Superior temporal gyrus (tissue), 1 donor: ENCODE measurements at regions not wholly inside any gene's neighbourhood (a gene's known extent, or its start where the extent isn't known, plus 50 kb on each side); places are given as distances from the start of the nearest gene placed in this dataset.
A peak's percentile ranks its signal among the peaks of the same experiment; 100 is the strongest.

Experiments
- DNase-seq: peaks from one replicate; pipeline ENCODE4 v3.0.0-alpha.2; 2016; ENCODE audit errors: extremely low spot score

DNA sequence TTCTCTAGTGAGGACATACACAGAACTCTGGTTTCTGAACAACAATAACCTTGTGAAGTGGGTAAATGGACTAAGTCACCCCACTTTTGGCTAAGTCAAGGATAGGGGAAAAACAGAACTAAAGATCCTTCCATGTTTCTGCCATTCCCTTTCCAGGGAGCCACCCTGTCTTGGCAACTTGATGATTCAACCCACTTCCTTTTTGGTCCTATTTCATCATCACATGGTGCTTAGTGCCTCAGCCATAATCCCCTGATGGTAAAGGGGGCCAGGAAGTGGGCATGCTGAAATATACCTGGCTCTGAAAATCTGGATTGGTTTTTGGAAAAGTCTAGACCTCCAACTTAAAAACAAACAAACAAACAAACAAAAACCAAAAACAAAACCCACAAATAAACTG lies 206.4 kb upstream of the FOXD3 start:
- no peak for DNase-seq

DNA sequence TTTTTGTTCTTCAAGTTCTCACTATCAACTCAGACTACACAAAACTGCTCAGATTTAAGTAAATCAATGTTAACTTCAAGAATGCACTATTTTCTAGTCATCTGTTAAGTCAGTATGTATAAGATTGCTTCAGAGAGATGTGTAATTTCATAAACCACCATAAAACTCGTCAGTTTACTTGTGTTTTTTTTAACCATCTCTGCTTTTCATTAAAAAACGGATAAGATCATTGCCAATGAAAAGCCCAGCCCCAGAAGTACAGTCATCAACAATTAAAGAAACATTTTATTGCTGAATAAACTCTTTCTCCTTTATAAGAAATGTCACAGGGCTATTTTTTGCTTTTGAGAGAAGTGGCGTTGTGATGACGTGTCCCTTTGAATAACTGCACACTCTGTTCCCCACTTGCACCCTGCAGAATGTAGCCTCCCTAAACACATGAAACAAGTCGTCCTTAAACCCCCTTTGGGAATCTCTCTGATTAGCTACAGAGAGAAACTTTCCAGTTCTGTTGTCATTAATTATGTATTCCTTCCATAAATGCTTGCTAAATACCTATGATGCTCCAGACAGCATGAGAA lies 202.7 kb upstream of the FOXD3 start:
- no peak for DNase-seq

DNA sequence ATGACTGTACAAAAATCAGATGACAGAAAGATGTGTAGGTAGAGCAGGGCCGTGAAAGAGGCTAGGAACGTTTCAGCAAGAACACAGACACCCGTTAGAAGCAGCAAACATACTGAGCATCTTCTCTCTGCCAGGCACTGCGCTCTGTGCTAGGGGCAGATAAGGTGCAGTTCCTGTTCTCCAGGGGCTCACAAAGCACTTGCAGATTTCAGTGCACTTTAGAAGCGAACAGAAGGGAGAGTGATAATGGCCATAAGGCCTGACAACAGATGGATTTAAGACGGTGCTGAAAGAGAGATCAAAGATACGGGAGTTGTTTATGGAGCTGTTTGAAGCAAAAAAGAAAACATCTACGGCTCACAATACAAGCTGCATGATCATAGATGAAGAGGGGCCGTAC lies 200.3 kb upstream of the FOXD3 start:
- DNase-seq: no peak

DNA sequence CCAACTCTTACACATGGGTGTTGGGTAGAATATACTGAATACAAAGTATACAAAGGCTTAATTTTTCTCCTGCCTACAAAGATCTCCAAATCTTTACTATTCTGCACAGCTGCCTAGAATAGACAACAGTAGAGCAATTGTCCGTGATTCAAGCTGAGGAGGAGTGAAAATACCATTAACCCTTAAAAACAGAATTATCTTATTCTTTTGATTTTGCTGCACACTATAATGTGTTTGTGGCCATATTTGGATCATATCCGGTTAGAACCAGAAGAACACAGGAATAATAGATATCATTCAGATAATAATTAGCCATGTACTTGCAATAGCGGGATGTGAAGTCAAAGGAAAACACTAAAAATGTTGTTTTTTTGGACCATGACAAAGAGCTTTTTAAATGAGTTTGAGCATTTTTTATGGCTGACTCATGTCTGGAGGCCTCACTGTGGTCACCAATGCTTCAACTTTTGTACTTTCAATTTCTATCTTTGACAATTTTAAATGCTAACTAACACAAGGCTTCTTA lies 197.6 kb upstream of the FOXD3 start:
- peak; percentile 93 for DNase-seq

DNA sequence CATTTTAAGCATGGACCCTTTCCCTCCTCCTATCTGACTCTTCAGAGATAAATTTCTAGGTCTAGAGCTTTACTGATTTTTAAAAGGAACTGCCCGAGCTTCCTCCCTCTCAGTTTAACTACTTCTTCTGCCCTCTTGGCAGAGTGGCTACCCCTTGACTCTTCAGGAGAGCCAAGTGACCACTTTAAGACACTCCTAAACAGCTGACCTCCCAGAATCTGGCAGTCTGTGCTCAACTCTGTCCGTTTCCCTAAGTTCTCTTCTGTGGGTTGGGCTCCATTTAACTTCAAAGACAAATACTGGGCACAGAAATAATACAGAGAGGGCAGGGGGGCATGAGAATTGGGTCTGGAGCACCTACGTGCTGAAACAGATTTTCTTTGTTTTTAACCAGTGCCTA lies 196.3 kb upstream of the FOXD3 start:
- DNase-seq: no peak

DNA sequence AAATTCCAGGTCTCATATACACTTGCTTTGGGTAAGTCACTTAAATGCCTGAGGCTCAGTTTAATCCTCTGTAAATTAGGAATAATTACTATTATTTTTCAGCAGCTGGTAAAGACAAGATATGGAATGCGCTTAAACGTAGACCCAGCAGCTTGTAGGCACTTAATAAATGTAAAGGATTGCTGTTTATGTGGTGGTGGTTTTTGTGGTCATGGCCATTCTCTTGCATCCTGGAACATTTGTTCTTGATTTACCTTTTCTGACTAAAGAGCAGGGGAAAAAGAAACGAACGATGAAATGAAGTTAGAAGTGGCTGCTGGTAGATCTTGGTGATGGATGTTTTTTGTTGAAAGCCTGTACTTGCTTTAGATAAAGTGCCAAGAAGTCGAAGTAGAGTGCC lies 195.0 kb upstream of the FOXD3 start:
- no peak for DNase-seq

DNA sequence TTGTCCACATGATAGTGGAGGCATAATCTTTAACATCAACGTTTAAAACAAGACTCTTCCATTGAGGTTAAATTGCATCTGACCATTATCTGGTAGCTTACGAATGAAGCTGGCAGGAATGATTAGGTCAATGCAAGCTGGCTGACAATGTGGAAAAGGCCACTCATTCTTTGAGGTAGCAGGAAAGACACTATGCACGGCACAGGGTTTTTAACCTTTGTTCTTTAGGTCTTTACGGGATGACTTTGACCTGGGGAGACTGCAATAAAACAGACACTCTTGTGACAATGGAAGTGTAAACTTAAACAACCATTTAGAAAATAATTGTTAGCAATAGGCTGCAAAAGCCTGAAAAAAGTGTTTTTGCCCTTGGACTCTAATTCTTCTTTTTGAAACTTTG lies 193.8 kb upstream of the FOXD3 start:
- no peak for DNase-seq

DNA sequence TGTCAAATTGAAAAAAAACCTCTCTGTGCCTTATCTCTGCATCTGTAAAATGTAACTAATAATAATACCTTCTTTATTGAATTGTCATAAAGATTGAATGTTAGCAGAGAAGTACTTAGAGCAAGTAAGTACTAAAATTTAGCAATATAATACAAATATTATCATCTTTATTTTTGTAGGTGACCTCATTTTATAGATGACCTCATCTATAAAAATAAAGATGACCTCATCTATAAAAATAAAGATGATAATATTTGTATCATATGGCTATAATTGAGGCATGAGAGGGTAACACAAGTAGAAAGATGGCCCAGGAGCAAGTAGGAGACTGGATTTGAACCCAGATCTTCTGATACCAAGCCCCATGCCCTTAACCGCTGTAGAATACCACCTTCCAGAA lies 193.2 kb upstream of the FOXD3 start:
- no peak for DNase-seq

DNA sequence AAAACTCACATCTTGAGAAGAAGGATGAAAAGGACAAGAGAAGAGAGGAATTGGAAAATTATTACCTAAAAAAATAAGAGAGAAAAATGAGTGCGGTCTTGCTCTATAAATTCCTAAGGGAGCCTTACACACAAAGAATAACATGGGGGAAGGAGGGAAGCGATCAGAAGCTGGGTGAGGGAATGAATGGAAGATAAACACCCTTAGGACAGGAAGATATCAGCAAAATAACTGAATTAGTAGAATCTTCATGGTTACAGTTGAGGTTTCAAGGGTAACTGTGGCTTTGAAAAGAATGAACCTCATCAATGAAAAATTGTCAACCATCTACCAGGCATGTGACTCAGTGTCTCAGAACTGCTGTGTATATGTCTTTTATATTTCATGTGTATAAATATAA lies 192.5 kb upstream of the FOXD3 start:
- DNase-seq: no peak

DNA sequence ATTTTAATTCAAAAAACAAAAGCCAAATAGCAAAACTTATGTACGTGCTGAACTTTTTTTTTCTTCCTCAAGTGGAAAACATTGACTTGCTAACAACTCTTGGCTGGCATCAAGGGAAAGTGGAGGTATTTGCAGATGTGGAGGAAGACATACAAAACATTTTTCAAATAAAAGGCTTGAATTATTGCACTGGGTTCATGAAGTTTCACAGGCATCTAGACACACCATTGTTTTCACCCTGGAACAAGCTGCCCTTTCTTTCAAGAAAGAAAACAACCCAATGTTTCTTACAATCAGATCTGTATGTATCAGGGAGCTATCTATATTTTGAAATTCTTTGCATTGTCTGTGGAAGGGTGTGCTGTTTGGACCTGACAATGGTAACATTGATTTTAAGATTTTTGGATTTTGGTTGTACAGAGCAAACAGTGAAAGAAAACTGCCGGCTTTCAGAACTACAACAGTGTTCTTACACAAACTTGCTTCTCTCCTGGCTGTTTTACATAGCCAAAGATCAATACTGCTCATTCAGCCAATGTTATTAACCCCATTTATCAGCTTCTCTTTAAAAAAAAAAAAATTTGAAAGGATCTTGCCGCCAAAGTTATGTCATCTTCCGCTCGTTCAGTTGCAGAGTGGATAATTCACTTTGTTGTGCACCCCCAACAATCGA lies 187.7 kb upstream of the FOXD3 start:
- DNase-seq: peak; percentile 63

DNA sequence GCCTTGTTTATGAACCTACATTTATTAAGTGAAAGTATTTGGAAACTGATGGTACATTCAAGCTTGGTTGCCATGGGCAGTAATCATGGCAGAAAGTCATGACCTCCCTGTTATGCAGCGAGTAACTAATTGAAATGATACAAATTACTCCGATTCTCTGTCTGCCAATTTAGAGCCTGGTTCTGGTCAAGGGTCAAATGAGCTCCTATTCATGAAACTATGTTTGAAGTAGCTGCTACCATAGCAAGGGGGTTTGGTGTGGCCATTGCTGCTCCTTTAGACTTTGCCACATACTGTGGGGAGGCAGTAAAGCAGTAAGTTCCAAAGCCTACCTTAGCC lies 187.2 kb upstream of the FOXD3 start:
- peak; percentile 61 for DNase-seq

DNA sequence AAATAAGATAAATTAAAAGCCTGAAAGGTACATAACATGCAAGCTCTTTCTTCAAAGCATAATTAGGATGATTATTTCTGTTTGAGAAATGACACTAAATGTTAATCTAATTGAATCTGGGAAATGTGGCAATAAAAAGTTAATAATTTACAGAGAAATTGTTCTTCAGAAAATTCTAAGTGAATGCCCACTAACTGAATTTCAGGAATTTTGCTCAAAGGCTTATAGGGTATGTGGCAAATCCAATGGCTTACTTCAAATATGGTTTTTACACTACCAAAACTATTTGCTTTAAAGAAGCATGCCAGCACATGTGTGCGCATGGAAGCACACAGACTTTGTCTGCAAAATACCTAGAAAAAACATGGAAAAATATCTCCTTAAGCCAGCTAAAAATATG lies 186.6 kb upstream of the FOXD3 start:
- DNase-seq: no peak

DNA sequence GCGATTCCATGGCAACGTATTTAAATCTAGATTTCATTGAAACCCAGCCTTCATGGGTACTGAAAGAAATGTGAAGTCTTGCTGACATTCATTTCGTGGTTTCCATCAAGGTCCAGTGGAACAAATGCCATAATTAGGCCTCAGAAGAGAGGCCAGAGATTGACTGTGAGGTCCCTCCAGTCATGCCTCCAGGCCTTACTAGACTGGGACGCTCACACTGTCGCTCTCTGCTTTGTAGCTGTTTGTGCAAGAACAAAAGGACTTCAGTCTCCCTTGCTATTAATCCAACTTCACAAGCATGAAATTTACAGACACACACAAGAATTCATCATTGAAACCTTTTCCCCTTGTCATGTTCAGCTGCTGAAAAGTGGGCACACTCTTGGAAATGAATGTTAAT lies 180.4 kb upstream of the FOXD3 start:
- no peak for DNase-seq

DNA sequence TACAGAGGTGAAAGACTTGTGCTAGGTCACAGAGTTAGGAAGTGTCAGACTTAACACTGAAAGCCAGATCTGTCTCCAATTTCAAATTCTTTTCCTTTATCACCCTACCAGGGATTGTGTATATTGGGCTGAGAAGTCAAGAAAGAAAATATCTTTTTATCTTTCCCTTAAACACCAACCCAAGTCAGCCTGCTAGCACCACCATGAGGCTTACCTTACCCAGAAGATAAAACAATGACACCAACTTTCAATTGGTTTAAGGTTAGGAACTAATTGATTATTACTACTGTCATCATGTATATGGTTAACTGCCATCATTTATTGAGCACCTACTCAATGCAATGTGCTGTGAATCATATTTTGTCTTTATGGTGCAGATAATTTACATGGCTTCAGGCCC lies 178.9 kb upstream of the FOXD3 start:
- DNase-seq: no peak

DNA sequence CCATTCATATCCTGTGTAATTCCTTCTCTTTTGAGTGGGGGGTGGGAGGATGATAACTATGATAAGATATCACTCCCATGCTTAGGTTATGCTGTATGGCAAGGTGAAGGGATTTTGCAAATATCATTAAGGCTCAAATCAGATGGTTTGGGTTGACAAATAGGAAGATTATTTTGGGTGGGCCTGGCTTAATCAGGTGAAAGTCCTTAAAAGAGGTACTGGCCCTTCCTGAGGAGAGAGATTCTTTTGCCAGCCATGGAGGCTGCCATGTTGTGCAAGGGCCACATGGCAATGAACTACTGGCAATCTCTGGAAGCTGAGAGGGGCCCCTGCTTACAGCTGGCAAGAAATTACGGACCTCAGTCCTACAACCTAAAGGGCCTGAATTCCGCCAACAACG lies 174.6 kb upstream of the FOXD3 start:
- DNase-seq: no peak

DNA sequence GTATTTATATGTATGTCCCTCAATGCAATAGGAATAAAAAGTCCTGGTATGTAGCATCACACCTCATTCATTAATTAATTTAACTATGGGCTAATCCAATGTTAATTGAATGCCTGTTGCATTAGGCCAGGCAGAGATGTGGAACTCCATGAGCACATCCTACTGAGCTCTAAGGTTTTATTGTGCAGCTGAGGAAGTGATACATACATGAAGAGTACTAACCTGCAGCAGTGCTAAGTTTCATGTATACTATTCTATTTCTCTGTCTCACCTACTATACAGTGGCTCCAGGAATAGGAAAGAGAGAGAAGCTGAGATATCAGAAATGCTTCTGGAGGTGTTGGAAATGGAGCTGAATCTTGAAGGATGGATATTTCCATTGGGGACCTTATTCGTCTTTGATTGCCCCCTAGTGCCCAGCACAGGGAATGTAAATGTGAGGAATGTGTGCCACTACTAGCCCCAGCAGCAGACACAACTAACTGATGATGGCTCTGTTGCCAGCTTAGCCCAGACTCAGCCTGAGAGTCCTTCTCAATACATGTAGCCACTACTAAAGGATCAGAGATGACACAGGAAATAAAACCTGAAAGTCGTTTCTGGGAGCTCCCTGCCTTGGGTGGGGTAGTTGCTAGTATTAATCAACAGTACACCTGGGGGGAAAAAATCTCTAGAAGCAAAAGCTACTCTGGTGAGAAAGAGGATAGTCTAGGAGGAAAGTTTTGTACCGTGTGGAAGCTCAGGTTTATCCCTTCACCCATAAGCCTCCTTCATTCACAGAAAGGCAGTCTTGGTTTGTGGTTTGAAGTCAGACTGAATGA lies 173.3 kb upstream of the FOXD3 start:
- peak; percentile 81 for DNase-seq

DNA sequence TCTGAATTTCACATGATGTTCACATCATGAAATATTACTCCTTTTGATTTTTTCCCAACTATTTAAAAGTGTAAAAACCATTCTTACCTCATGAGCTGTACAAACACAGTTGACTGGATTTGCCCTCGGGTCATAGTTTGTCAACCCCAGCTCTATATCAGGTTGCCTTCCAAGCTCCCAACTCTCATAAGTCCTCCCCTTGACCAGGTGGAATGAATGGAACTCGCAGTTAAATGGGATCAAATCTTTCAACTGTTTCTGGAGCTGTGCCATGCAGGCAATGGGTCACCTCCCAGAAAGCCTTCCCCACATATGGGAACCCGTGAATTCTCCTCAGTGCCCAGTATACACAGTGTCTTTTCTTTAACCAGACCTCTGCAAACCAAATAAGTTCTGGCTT lies 169.8 kb upstream of the FOXD3 start:
- no peak for DNase-seq

DNA sequence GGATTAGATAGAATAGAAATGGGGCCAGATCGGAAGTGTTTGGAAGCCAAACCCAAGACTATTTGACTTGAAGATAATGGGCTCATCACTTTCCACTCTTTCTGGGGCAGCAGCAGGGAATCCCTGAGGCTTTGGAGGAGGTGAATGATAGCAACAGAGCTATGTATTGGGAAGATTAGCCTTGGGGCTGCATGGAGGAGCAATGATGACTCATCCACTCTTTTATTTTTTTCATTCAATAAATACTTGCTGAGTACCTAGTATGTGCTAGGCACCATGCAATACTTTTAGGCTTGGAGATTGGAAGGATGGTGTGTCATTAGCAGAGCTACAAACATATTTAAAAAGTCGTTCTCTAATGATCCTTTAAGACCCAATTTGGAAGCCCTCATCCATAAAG lies 166.9 kb upstream of the FOXD3 start:
- DNase-seq: no peak

DNA sequence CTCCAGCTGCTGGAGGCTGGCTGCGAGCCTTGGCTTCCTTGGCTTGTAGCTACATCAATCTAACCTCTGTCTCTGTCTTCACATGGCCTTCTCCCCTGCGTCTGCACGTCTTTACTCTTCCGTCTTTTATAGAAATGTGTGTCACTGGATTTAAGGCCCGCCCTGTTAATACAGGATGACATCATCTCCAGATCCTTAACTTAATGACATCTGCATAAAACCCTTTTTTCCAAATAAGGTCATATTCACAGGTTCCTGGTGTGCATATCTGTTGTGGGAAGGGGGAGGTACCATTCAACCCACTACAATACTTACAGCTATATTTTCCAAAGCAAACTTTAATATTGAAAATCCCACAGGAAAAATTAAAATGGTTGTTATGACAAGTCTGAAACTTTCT lies 165.3 kb upstream of the FOXD3 start:
- DNase-seq: no peak

DNA sequence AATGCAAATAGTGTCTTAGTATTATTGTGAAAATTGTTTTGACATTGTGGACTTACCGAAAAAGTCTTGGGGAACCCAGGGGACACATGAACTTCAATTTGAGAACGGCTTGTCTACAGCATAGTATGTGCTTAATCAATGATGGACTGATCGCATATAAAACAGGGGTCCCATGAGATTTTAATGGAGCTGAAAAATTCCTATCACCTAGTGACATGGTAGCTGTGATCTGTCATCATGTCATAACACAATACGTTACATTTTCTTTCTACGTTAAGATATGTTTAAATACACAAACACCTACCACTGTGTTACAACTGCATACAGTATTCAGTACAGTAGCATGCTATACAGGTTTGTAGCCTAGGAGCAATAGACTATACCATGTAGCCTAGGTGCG lies 153.3 kb upstream of the FOXD3 start:
- no peak for DNase-seq

DNA sequence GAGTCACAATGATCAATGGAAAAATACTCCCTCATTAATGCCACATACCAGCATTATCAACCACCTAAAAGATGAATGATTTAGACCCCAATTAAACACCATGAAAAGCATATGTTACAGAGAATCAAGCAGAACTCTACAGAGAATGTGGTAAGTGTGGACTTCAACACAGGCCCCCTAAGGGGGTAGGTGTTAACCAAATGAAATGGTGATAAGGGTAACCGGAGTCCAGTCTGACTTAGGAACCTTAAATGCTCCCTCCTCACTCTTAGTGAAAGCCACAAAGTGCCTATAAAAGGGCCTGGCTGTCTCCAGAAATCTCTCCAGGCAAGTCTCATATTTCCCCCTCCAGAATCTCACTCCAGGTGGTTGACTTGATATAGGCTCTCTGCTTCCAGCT lies 149.2 kb upstream of the FOXD3 start:
- no peak for DNase-seq

DNA sequence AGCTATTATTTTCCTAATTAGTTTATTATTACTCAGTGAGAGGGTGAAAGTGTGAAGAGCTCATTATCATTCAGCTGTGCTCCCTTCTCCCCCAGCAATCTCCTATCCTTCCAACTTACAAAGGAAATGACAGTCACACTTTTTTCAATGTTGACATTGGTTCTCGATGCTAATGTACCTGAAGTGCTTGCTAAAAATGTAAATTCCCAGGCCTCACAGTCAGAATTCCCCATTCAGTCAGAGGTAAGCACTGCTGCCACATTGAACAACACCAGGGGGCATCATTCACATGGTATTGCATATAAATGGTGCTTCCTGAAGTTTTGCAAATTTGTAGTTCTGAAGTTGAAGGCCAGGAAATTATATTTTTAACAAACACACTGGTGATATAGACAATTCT lies 132.7 kb upstream of the FOXD3 start:
- no peak for DNase-seq

DNA sequence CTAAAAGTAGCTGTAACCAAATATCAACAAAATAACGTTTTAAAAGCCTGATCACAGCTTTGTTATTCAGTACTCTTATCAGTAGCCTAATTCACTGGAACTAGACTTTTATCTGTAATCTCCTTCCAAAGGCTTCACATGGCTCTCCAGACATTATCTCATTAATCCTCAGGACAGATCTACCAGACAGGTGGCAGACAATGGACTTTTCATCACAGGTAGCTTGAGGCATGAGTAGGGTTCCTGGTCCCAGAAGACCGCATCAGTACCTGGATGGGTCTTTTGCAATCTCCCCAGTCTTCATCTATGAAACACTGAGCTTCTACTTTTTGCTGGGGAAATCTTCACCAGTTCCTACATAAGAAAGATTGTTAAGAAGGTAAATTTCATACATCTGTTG lies 132.2 kb upstream of the FOXD3 start:
- DNase-seq: no peak
